GM03348 (cell line): ENCODE measurements at regions not wholly inside any gene's neighbourhood (a gene's known extent, or its start where the extent isn't known, plus 50 kb on each side); places are given as distances from the start of the nearest gene placed in this dataset.
A peak's percentile ranks its signal among the peaks of the same experiment; 100 is the strongest.

ENCODE experiments used
- DNase-seq: peaks from one replicate; pipeline ENCODE4 v3.0.0; 2012; ENCODE audit warnings: low spot score

GRCh38 chr6:71396410-71396801 lies 107.8 kb downstream of the OGFRL1 start:
- no peak for DNase-seq

- no peak for DNase-seq
These were observed 110.7 kb downstream of the OGFRL1 start for GRCh38 chr6:71399279-71399678.

DNA sequence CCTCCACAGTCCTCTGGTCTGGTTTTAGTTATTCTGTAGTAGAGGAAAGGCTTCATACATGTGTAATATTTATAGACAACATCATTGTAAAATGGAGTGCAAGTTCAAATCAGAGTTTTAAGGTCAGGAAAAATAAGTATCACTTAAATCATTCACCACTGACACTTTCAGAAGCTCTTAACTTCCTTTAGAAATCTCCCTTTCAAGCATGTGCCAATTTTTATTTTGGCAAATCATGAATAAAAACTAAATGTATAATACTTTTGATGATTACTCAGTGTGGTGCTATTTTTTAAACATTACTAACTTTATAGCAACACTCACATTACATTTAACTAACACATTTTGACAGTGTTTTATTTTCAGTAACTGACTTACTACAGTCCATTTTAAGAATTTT lies 112.2 kb downstream of the OGFRL1 start:
- DNase-seq = no peak

GRCh38 chr6:71402096-71402495 lies 113.5 kb downstream of the OGFRL1 start:
- no peak for DNase-seq

GRCh38 chr6:71403422-71404134 lies 115.0 kb downstream of the OGFRL1 start:
- no peak for DNase-seq

DNA sequence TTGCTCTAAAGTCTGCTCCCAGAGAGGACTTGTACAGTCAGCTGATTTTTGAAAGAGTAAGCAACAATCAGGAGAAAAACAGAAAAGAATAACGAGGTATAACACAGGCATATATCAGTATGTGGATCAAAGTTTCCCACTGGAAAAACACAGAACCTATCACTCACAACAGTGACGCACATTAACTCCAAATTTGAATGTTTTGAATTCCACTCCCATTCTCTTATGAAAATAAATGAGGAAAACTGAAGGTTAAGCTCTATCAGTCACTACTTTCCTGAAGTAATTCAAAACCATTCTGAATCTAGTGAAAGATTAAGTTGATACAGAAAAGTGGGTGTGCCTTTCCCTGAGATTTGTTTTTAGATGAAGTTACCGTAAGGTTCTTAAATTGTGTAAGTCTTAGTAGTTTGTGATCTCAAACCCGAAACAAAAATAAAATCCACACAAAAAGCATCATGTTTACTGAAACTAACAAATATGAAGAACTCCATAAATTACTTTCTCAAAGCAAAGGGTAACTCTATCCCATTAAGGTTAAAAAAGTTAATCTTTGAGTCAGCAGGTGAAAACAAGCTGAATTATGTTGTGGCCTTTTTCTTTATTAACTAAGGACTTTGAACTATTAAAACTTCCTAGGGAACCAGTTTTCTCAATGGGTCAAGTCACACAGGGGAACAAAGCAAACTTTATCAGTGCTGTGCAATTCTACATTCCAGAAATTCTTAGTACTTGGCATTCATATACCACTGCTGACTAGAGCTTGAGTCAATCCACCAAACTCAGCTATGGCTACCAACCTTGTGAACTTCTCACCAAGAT lies 115.7 kb downstream of the OGFRL1 start:
- DNase-seq = peak; percentile 54

DNA sequence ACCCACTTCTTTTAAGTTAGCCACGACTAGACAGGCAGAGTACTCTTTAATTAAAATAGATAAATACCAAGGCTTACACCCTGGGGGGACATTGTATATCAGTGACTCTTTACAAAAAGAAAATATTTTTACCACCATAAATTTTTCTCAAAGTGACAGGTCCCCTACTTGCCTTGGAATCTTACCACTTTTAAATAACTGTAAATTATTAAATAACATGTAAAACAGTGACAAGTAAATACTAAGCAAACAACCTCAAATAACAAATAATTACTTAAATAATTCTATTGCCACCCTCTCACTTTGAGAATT lies 116.3 kb downstream of the OGFRL1 start:
- DNase-seq = no peak

- no peak for DNase-seq
These were observed 116.8 kb downstream of the OGFRL1 start for GRCh38 chr6:71405416-71405815.

- no peak for DNase-seq
These were observed 118.6 kb downstream of the OGFRL1 start for GRCh38 chr6:71406865-71407860.

- peak; percentile 8 for DNase-seq
These were observed 120.4 kb downstream of the OGFRL1 start for GRCh38 chr6:71408787-71409723.

- DNase-seq = no peak
These were observed 121.6 kb downstream of the OGFRL1 start for GRCh38 chr6:71410164-71410566.

GRCh38 chr6:71410681-71411080 lies 122.1 kb downstream of the OGFRL1 start:
- DNase-seq = no peak

DNA sequence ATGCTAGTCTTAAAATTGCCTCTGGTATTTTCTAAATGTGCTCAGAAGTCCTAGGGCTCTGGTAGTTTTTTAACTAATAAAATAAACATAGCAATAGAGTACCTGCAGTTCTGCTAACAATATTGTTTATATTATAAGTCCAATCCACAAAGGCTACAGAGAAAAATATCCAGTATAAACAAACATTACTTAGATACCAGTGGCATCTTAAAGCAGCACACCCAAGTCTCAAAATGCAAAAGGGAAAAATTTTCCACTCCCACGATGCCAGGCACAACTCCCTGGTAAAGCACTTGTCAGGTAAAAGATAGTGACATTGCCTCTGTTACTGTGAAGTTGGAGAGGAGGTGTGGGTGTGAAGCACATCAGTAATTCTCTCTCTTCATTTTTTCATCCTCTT lies 123.3 kb downstream of the OGFRL1 start:
- DNase-seq = no peak

- no peak for DNase-seq
These were observed 124.0 kb downstream of the OGFRL1 start for GRCh38 chr6:71412559-71413140.

- no peak for DNase-seq
These were observed 125.9 kb downstream of the OGFRL1 start for GRCh38 chr6:71414486-71414885.

DNA sequence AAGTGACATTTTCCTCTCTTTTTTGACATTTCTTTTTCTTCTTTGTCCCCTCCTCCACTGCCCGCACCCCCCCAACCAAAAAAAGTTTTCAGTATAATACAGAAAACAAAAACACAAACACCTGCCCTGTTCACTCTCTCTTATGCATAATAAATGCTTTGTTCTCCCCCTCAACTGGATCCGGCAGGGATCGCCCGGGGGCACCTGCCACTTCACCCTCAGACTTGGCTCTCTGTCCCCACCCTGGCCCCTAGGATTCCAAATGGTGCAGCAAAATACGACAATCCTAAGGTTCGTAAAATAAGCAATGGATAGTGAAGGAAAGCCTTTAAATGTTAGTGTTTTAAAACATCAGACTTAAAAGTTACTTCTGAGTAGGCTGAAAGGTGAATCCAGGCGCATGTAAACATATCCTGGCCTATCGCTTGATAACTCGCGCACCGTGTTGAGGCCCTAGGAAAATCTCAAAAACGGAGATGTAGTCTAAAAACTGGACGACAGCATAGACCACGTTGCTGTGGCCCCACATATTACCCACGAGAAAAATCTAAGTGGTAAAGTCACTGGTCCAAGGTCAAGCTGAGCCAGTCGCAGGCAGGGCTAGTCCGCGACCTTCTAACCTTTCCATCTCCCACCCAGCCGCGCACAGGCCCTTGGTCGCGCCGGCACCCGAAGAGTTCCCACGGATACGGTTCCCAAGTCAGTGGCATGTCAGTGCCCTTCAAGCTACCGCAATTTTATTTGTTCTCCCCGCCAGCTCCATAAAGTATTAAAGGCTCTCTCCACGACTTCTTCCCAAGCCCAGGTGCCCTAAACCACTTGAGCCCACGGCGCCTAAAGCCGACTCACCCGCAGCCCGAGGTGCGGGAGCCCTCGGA lies 130.8 kb downstream of the OGFRL1 start:
- DNase-seq = no peak

DNA sequence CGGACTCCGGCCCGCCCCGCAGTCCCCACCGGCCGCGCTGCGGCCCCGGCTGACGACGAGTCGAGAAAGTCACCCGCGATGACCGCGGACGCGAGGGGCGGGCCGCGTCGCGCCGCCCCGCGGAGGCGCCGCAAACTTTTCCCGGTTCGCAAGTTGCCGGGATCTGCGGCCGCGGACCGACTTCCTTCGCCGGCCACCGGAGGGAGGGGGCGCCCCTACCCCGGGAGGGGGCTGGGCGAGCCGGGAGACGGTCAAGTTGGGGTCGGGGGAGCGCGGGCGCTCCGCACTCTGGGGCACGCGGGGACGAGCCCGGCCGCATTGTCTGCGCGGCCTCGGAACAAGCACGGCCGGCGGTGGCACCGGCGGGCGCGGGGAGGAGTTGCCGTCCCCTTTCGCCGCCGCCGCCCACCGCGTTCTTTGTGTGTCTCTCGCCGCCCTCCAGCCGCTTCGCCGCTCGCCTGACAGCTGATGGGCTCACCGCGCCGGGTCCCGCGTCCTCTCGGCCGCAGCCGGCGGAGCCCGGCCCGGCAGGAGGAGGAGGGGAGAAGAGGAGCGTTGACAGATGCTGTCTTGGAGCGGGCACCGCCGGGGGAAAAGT lies 131.6 kb downstream of the OGFRL1 start:
- peak; percentile 76 for DNase-seq

GRCh38 chr6:71420693-71421328 lies 132.2 kb downstream of the OGFRL1 start:
- peak; percentile 97 for DNase-seq

DNA sequence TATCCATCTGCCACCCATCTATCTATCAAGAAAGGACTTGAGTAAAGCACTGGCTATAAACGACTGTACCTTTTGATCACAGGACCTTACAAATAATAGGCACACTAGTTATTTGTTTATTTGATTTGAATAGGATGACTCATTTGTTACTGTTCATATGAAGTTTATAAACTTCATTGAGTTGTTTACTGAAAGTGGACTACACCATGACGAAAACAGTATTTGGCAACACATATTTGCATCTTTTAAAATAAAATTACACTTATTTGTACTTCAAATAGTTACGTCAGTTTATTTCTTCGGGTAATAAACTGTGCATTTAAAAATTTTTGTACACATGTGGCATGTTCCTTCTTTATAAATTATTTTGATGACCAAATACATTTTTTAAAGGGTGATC lies 133.0 kb downstream of the OGFRL1 start:
- DNase-seq = no peak
